ENCODE measurements at regions not wholly inside any gene's neighbourhood (a gene's known extent, or its start where the extent isn't known, plus 50 kb on each side); places are given as distances from the start of the nearest gene placed in this dataset.

DNA sequence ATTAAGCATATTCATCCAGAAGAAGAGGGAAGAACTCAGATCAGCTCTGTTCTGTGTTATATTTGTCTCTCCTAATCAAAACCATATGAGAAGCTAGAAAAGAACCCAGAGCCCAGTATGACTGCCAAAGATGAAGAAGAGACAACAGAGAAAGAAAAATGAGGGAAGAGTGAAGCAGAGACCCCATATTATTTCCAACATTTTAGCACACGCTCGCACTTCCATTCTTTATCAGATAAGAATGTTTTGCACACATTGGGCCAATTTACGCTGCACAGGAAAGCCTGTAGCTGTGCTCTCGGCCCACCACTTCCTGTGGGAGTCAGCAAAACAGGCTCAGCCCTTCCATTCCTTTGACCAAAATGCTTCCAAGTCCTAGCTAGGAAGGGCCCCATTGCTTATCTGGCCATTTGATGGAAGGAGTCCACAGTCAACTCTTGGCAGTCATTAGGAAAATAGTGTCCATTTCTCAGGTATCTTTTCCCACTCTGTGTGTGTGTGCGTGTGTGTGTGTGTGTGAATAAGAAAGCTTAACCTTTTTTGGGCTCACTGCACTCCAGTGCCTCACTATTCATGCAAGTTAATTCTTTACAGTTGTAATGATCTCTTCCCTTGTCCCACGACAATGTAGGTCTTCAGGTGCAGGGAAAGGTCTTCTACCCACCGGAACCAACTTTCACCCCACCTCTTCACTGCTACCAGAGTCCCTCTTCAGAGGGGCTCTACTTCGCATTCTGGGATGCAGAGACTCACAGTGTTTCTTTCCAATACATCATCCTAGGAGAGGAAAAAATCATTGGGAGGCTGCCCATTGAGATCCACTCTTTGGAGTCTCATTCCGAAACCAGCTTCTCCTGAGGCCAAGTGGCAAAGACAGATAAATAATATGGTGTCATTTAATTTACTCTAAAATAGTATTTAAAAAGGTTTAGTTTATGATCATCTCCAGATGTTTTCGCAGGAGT lies 237.5 kb downstream of the COG6 start:
- Mint-ChIP-seq H3K27ac (no peak overlapping the region), H3K4me1 (peaks cover 9% of the 10 kb centered on the region), H3K4me3 (no peak overlapping the region), H3K27me3 (ENCODE audit: low read depth) (no peaks in the 10 kb centered on the region), H3K9me3 (no peaks in the 10 kb centered on the region), H3K36me3 (no peaks in the 10 kb centered on the region)
- TF ChIP-seq FOXJ3 (CRISPR knock-in tag; IDR thresholded peaks at IDR 0.05; ENCODE audit: borderline replicate concordance) (no peak), TEAD4 (CRISPR knock-in tag; IDR thresholded peaks at IDR 0.05) (no peak), SP1 (CRISPR knock-in tag; conservative IDR thresholded peaks at IDR 0.05) (no peak), ZNF219 (CRISPR knock-in tag; IDR thresholded peaks at IDR 0.05; ENCODE audit: borderline replicate concordance) (no peak), CBFB (CRISPR knock-in tag; IDR thresholded peaks at IDR 0.05; ENCODE audit: low read depth) (no peak)
- TF ChIP-seq, protein P1, sequence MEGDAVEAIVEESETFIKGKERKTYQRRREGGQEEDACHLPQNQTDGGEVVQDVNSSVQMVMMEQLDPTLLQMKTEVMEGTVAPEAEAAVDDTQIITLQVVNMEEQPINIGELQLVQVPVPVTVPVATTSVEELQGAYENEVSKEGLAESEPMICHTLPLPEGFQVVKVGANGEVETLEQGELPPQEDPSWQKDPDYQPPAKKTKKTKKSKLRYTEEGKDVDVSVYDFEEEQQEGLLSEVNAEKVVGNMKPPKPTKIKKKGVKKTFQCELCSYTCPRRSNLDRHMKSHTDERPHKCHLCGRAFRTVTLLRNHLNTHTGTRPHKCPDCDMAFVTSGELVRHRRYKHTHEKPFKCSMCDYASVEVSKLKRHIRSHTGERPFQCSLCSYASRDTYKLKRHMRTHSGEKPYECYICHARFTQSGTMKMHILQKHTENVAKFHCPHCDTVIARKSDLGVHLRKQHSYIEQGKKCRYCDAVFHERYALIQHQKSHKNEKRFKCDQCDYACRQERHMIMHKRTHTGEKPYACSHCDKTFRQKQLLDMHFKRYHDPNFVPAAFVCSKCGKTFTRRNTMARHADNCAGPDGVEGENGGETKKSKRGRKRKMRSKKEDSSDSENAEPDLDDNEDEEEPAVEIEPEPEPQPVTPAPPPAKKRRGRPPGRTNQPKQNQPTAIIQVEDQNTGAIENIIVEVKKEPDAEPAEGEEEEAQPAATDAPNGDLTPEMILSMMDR (IDR thresholded peaks at IDR 0.05) = no peak
- TF ChIP-seq, protein P2, sequence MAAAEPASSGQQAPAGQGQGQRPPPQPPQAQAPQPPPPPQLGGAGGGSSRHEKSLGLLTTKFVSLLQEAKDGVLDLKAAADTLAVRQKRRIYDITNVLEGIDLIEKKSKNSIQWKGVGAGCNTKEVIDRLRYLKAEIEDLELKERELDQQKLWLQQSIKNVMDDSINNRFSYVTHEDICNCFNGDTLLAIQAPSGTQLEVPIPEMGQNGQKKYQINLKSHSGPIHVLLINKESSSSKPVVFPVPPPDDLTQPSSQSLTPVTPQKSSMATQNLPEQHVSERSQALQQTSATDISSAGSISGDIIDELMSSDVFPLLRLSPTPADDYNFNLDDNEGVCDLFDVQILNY (CRISPR knock-in tag; IDR thresholded peaks at IDR 0.05) = no peak
- TF ChIP-seq, protein P3, sequence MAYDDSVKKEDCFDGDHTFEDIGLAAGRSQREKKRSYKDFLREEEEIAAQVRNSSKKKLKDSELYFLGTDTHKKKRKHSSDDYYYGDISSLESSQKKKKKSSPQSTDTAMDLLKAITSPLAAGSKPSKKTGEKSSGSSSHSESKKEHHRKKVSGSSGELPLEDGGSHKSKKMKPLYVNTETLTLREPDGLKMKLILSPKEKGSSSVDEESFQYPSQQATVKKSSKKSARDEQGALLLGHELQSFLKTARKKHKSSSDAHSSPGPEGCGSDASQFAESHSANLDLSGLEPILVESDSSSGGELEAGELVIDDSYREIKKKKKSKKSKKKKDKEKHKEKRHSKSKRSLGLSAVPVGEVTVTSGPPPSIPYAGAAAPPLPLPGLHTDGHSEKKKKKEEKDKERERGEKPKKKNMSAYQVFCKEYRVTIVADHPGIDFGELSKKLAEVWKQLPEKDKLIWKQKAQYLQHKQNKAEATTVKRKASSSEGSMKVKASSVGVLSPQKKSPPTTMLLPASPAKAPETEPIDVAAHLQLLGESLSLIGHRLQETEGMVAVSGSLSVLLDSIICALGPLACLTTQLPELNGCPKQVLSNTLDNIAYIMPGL (CRISPR knock-in tag; IDR thresholded peaks at IDR 0.05) = no peak
- TF ChIP-seq, protein P4, sequence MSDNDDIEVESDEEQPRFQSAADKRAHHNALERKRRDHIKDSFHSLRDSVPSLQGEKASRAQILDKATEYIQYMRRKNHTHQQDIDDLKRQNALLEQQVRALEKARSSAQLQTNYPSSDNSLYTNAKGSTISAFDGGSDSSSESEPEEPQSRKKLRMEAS (CRISPR knock-in tag; IDR thresholded peaks at IDR 0.05) = no peak
- CTCF ChIA-PET = interaction anchor here (1.0 to 3.9 kb wide), 2 partner anchors 50 to 116 kb away, joined by 3 to 12 read pairs; no protein-coding TSS in a partner anchor
- POLR2A ChIA-PET = no interaction called here
- ATAC-seq = no peak
- no peak for DNase-seq (ENCODE audit: low spot score)

DNA sequence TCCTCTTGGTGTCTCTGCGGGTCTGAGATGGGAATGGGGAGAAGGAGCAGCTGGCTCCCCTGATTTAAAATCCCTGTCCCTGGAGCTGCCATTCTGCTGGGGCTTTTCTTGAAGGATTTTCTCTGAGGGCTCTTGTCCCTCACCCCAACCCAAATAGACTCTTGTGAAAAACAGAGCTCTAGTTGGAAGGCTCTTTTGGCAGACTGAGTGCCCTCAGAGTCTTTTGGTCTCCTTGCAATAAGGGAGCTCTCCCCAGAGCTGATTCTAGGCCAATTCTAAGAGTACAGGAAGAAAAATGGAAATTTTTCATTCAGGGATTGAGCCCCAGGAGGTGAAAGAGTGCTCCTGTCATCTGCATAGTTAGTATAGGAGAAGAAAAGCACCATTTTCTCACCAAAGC lies 238.3 kb downstream of the COG6 start:
- no peak overlapping the region for H3K27ac Mint-ChIP-seq
- no peak for ATAC-seq
- H3K4me3 Mint-ChIP-seq = no peak overlapping the region
- ChIA-PET POLR2A (no interaction called here), CTCF (interaction anchor here (1.0 to 3.9 kb wide), 2 partner anchors 49 to 116 kb away, joined by 3 to 12 read pairs; no protein-coding TSS in a partner anchor)
- H3K27me3 Mint-ChIP-seq (ENCODE audit: low read depth) = no peaks in the 10 kb centered on the region
- H3K36me3 Mint-ChIP-seq = no peaks in the 10 kb centered on the region
- H3K4me1 Mint-ChIP-seq = peaks cover 9% of the 10 kb centered on the region
- no peak for DNase-seq (ENCODE audit: low spot score)
- TF ChIP-seq, protein P3 (CRISPR knock-in tag; IDR thresholded peaks at IDR 0.05) = no peak
- no peak for TF ChIP-seq NR3C1 (CRISPR knock-in tag; conservative IDR thresholded peaks at IDR 0.05; ENCODE audit: low read depth)
- TF ChIP-seq, protein P5, sequence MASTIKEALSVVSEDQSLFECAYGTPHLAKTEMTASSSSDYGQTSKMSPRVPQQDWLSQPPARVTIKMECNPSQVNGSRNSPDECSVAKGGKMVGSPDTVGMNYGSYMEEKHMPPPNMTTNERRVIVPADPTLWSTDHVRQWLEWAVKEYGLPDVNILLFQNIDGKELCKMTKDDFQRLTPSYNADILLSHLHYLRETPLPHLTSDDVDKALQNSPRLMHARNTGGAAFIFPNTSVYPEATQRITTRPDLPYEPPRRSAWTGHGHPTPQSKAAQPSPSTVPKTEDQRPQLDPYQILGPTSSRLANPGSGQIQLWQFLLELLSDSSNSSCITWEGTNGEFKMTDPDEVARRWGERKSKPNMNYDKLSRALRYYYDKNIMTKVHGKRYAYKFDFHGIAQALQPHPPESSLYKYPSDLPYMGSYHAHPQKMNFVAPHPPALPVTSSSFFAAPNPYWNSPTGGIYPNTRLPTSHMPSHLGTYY (CRISPR knock-in tag; IDR thresholded peaks at IDR 0.05) = no peak
- no peak for TF ChIP-seq ZNF263 (CRISPR knock-in tag; IDR thresholded peaks at IDR 0.05; ENCODE audit: low read depth)
- TF ChIP-seq HMGA2 (CRISPR knock-in tag; IDR thresholded peaks at IDR 0.05) = no peak
- no peak for TF ChIP-seq SOX15 (CRISPR knock-in tag; IDR thresholded peaks at IDR 0.05)
- no peak for TF ChIP-seq MYBL2 (CRISPR knock-in tag; IDR thresholded peaks at IDR 0.05)
- no peak for TF ChIP-seq TEAD1 (CRISPR knock-in tag; IDR thresholded peaks at IDR 0.05)
- no peak for TF ChIP-seq TEAD4 (CRISPR knock-in tag; IDR thresholded peaks at IDR 0.05)
- no peak for TF ChIP-seq TP53 (CRISPR knock-in tag; IDR thresholded peaks at IDR 0.05)
- TF ChIP-seq EMX1 (CRISPR knock-in tag; IDR thresholded peaks at IDR 0.05) = no peak
- TF ChIP-seq, protein P6, sequence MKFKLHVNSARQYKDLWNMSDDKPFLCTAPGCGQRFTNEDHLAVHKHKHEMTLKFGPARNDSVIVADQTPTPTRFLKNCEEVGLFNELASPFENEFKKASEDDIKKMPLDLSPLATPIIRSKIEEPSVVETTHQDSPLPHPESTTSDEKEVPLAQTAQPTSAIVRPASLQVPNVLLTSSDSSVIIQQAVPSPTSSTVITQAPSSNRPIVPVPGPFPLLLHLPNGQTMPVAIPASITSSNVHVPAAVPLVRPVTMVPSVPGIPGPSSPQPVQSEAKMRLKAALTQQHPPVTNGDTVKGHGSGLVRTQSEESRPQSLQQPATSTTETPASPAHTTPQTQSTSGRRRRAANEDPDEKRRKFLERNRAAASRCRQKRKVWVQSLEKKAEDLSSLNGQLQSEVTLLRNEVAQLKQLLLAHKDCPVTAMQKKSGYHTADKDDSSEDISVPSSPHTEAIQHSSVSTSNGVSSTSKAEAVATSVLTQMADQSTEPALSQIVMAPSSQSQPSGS (CRISPR knock-in tag; IDR thresholded peaks at IDR 0.05; ENCODE audit: borderline replicate concordance, low read depth) = no peak
- H3K9me3 Mint-ChIP-seq = no peaks in the 10 kb centered on the region
